HG03159 (cell line): ENCODE measurements at regions not wholly inside any gene's neighbourhood (a gene's known extent, or its start where the extent isn't known, plus 50 kb on each side); places are given as distances from the start of the nearest gene placed in this dataset.

Experiments
- ATAC-seq: cut with Tn5 transposase; IDR thresholded peaks from one replicate; pipeline ENCODE4 v1.9.1; 2021; ENCODE audit warnings: mild to moderate bottlenecking, moderate library complexity; ENCODE audit not compliant: unreplicated experiment

- no peak for ATAC-seq
Observed at GRCh38 chr15:87120555-87120954, 1040.9 kb downstream of the AGBL1 start.

- no peak for ATAC-seq
Observed at GRCh38 chr15:87118846-87119245, 1039.2 kb downstream of the AGBL1 start.

GRCh38 chr15:87118435-87118834 lies 1038.8 kb downstream of the AGBL1 start:
- no peak for ATAC-seq

- ATAC-seq = no peak
Observed at GRCh38 chr15:87115795-87116194, 1036.1 kb downstream of the AGBL1 start.

- ATAC-seq = no peak
Observed at GRCh38 chr15:87099916-87100315, 1020.2 kb downstream of the AGBL1 start.

- no peak for ATAC-seq
Observed at GRCh38 chr15:87089551-87089950, 1009.9 kb downstream of the AGBL1 start.

- ATAC-seq = no peak
Observed at GRCh38 chr15:87083201-87083600, 1003.5 kb downstream of the AGBL1 start.

- ATAC-seq = no peak
Observed at GRCh38 chr15:87082581-87082980, 1002.9 kb downstream of the AGBL1 start.

- ATAC-seq = no peak
Observed at GRCh38 chr15:87080547-87080946, 1000.9 kb downstream of the AGBL1 start.
